Astrocyte of the spinal cord (primary cell): ENCODE measurements at regions not wholly inside any gene's neighbourhood (a gene's known extent, or its start where the extent isn't known, plus 50 kb on each side); places are given as distances from the start of the nearest gene placed in this dataset.

Experiments used
- DNase-seq: peaks from one replicate; pipeline ENCODE4 v3.0.0; 2011; ENCODE audit warnings: low read depth, low spot score
- H3K4me3 ChIP-seq: 2 replicates; pipeline ENCODE4 v1.5.1; 2011; ENCODE audit warnings: low read depth, mild to moderate bottlenecking, low read length, moderate library complexity
- in situ Hi-C: cut with HindIII; loops from 2 replicates; pipeline ENCODE4 v1.10.0; 2017; ENCODE audit warnings: low sequenced_read_pairs
- TF ChIP-seq, protein P1 (sequence below): IDR thresholded peaks from 2 replicates; pipeline ENCODE4 v1.5.1; 2012; ENCODE audit warnings: low read depth, mild to moderate bottlenecking, low read length, inconsistent platforms

DNA sequence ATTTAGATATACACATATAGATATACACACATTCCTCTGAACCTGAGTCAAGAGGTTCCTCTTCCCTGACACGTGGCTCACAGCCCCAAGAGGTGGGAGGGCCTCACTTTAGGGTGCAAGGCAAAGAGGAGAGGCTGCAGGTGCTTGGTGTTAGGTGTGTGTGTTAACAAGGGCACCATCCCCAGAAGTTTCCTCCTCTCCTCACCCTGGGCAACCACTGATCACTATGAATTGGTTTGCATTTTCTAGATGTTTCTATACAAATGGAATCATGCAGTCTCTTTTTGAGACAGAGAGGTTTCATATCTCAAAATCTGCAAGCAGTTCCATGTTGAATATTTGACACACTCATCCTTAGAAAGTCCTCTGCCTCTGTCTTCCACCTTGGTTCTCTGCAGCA lies 120.9 kb upstream of the NECTIN1 start:
- TF ChIP-seq, protein P1, sequence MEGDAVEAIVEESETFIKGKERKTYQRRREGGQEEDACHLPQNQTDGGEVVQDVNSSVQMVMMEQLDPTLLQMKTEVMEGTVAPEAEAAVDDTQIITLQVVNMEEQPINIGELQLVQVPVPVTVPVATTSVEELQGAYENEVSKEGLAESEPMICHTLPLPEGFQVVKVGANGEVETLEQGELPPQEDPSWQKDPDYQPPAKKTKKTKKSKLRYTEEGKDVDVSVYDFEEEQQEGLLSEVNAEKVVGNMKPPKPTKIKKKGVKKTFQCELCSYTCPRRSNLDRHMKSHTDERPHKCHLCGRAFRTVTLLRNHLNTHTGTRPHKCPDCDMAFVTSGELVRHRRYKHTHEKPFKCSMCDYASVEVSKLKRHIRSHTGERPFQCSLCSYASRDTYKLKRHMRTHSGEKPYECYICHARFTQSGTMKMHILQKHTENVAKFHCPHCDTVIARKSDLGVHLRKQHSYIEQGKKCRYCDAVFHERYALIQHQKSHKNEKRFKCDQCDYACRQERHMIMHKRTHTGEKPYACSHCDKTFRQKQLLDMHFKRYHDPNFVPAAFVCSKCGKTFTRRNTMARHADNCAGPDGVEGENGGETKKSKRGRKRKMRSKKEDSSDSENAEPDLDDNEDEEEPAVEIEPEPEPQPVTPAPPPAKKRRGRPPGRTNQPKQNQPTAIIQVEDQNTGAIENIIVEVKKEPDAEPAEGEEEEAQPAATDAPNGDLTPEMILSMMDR = no peak
- DNase-seq = no peak
- in situ Hi-C loops = no loop called here
- H3K4me3 ChIP-seq = no peak overlapping the region

DNA sequence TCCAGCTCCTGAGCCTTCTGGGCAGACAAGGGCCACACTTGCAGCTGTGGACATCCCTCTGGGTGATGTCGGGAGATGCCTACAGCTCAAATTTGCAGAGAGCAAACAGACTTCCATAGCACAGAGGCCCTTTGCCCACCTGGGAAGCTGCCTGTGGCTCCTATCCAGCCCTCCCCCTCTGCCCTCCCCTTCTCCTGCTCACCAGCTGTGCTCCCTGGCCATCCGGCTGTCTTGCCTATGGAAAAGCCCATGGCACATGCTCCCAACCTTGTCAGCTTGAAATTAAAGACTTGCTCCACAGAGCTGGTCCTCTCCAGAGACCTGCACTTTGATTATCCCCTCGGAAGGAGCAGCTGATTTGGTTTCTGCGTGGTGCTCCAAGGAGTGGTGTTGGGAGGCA lies 118.9 kb upstream of the NECTIN1 start:
- no peak for DNase-seq
- no peak overlapping the region for H3K4me3 ChIP-seq
- TF ChIP-seq, protein P1 = no peak
- in situ Hi-C loops = no loop called here

DNA sequence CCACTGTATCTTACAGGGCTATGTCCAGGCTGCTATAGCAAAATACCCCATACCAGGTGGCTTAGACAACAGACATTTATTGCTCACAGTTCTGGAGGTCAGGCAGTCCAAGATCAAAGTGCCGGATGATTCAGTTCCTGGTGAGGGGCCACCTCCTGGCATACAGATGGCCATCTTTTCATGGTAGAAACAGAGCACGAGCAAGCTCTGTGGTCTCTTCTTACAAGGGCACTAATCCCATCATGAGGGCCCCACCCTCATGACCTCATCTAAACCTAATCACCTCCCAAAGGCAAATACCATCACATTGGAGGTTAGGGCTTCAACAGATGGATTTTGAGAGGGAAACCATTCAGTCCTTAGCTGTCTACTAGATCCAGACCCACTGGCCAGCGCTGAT lies 117.4 kb upstream of the NECTIN1 start:
- no peak for DNase-seq
- in situ Hi-C loops = no loop called here
- no peak overlapping the region for H3K4me3 ChIP-seq
- TF ChIP-seq, protein P1 = no peak

DNA sequence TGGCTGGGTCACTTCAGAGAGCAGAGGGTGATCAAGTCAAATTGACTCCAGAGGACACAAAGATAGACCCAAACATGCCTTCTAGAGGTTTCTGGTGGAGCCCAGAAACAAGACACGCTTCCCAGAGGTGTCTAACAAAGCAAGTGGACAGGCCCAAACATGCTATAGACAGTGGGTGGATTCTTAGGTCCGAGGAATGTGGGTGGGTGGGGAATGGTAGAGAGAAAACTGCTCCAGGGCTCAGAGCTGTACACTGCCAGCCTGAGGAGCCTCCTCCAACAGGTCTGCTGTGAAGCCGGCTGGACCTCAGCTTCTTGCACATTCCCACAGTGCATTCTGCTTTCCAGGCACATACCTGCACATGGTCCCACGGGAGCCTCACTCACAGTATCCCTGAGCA lies 116.8 kb upstream of the NECTIN1 start:
- TF ChIP-seq, protein P1 = no peak
- in situ Hi-C loops = no loop called here
- no peak for DNase-seq
- H3K4me3 ChIP-seq = no peak overlapping the region

DNA sequence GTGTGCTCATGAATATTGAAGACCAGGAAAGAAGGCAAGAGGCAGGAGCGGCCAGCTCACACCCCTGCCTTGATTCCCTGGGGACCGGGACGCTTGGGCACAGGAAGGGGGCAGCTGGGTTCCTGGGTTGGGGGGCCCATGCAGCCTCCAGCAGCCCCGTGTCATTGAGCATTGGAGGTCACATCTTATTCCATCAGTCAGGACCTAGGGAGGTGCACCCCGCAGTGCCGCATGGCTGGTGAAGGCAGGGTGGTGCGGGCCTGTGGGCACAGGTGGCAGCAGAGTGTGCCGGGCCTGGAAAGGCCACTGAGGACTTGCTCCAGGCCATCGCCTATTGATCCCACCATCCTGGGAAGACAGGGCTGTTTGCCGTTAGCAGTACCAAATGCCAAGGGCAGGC lies 116.3 kb upstream of the NECTIN1 start:
- in situ Hi-C loops = no loop called here
- DNase-seq = no peak
- H3K4me3 ChIP-seq = no peak overlapping the region
- TF ChIP-seq, protein P1 = no peak

DNA sequence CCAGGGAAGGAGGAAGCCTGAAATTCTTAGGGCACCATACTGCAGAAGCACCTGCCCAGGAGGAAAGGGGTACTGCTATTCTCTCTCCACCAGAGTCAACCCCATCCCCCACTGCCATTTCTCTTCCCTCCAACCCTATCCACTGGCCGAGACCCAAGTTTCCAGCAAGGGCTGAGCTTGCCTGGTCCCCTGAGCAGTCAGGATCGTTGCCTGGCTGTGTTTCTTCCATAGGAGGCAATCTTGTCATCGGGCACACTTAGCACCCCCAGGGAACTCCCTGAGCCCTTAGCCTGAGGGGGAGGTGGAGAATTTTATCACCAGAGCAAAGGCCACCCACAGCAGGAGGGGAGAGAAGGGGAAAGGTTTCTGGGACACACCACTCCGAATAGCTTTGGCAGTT lies 115.8 kb upstream of the NECTIN1 start:
- DNase-seq = no peak
- no peak overlapping the region for H3K4me3 ChIP-seq
- in situ Hi-C loops = no loop called here
- TF ChIP-seq, protein P1 = no peak

- in situ Hi-C loops = no loop called here
- H3K4me3 ChIP-seq = no peak overlapping the region
- DNase-seq = no peak
- TF ChIP-seq, protein P1 = no peak
Observed at GRCh38 chr11:119843877-119844276, 114.9 kb upstream of the NECTIN1 start.
